GM12873 (cell line): ENCODE measurements at regions not wholly inside any gene's neighbourhood (a gene's known extent, or its start where the extent isn't known, plus 50 kb on each side); places are given as distances from the start of the nearest gene placed in this dataset.

Experiments
- CTCF ChIP-seq: IDR thresholded peaks from 2 replicates; pipeline ENCODE4 v1.5.1; 2012; ENCODE audit warnings: low read depth, mild to moderate bottlenecking, moderate library complexity, low read length, control low read depth; ENCODE audit not compliant: insufficient read depth; ENCODE audit errors: missing control alignments

GRCh38 chr6:131471331-131471730 is 101.7 kb upstream of the ARG1 start:
- TF ChIP-seq CTCF: no peak

GRCh38 chr6:131476362-131476761 is 96.7 kb upstream of the ARG1 start:
- TF ChIP-seq CTCF: no peak

GRCh38 chr6:131486608-131487007 is 86.4 kb upstream of the ARG1 start:
- no peak for TF ChIP-seq CTCF

- no peak for TF ChIP-seq CTCF
These were observed 84.2 kb upstream of the ARG1 start for GRCh38 chr6:131488780-131489179.

- TF ChIP-seq CTCF: no peak
These were observed 82.6 kb upstream of the ARG1 start for GRCh38 chr6:131490441-131490840.

- no peak for TF ChIP-seq CTCF
These were observed 80.0 kb upstream of the ARG1 start for GRCh38 chr6:131492932-131493573.

GRCh38 chr6:131510094-131510493 is 62.9 kb upstream of the ARG1 start:
- TF ChIP-seq CTCF: no peak

- no peak for TF ChIP-seq CTCF
These were observed 62.4 kb upstream of the ARG1 start for GRCh38 chr6:131510591-131510990.
